VCaP (cell line): ENCODE measurements at regions not wholly inside any gene's neighbourhood (a gene's known extent, or its start where the extent isn't known, plus 50 kb on each side); places are given as distances from the start of the nearest gene placed in this dataset.
"Not testable (repeated sequence)": the region's sequence is repeated elsewhere in the genome, so short reads cannot be mapped to it uniquely, and the experiment has no call there.

Experiments
- H3K27ac ChIP-seq: fragments of 450-650 bp; 2 replicates; pipeline ENCODE4 v1.5.1; 2017
- CTCF ChIP-seq: fragments of 450-650 bp; conservative IDR thresholded peaks from 2 replicates; pipeline ENCODE4 v1.5.1; 2017; ENCODE audit warnings: mild to moderate bottlenecking, moderate library complexity

- TF ChIP-seq CTCF, result no peak
- H3K27ac ChIP-seq, result no peak overlapping the region
Observed at GRCh38 chr4:15327311-15328298, 100.2 kb upstream of the C1QTNF7 start.

- no peak overlapping the region for H3K27ac ChIP-seq
- TF ChIP-seq CTCF, result no peak
Observed at GRCh38 chr4:15331930-15332329, 95.9 kb upstream of the C1QTNF7 start.

GRCh38 chr4:15332377-15332776, 95.5 kb upstream of the C1QTNF7 start:
- TF ChIP-seq CTCF, result no peak
- no peak overlapping the region for H3K27ac ChIP-seq

- no peak for TF ChIP-seq CTCF
- H3K27ac ChIP-seq, result no peak overlapping the region
Observed at GRCh38 chr4:15333692-15334633, 93.9 kb upstream of the C1QTNF7 start.

- no peak overlapping the region for H3K27ac ChIP-seq
- no peak for TF ChIP-seq CTCF
Observed at GRCh38 chr4:15336410-15337167, 91.2 kb upstream of the C1QTNF7 start.

GRCh38 chr4:15337168-15337657, 90.6 kb upstream of the C1QTNF7 start:
- not testable (repeated sequence) for H3K27ac ChIP-seq

- no peak for TF ChIP-seq CTCF
- no peak overlapping the region for H3K27ac ChIP-seq
Observed at GRCh38 chr4:15339737-15340136, 88.1 kb upstream of the C1QTNF7 start.
